GM21390 (cell line): ENCODE measurements at regions not wholly inside any gene's neighbourhood (a gene's known extent, or its start where the extent isn't known, plus 50 kb on each side); places are given as distances from the start of the nearest gene placed in this dataset.

Experiments used
- ATAC-seq: cut with Tn5 transposase; IDR thresholded peaks from one replicate; pipeline ENCODE4 v1.9.1; 2021; ENCODE audit not compliant: unreplicated experiment

DNA sequence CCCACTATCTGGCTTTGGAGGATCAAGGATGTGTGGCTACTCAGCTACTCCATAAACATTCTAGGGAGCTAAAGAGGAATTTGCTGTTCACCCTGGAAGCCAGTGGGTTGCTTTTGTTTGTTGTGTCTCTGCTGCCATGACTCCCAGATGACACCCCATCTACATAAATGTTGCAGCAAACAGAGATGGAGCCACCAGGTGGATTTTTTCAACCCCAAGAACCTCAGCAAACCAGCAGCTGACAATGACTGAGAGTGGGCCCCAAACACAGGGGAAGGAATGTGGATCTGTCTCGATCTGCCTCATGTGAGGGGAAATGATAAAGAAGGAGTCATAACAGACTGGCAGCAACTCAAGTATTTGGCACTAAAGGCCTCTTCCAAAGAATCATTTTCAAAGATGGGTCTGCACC, 132.7 kb upstream of the TNC start:
- ATAC-seq, result no peak

DNA sequence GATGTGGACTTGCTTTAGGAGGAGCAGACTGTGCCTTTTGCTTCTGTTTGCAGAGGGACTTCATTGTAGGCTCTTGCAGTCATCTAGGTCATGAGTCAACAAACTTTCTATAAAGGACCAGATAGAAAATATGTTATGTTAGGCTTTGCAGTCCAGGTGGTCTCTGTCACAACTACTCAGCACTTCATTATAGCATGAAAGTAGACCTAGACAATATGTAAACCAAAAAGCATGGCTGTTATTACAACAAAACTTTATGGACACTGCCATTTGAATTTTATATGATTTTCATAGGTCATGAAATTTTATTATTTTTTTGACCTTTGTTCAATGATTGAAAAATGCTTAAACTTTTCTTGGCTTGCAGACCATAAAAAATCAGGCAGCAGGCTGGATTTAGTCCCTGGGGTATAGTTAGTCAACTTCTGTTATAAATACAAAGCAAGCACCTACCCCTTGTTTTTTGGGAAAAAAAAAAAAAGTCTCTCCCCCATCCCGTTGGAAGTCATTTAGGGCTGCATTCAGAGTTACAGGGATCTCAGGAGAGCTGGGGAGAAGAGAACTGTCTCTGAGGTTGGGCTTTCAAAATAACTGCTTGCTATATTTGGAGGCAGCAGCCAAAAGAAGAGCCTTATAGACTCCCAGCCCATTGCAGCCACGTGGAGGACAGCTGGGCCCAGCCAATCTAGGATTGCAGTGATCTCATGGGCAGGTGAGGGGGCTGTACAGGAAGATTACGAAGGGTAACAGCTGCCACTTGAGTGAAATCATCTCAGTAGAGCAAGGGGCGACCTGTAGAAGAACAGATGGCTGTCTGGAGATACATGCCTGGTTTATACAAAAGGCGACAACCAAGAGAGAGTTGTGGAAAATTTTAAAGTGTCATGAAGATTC, 136.6 kb upstream of the TNC start:
- no peak for ATAC-seq

DNA sequence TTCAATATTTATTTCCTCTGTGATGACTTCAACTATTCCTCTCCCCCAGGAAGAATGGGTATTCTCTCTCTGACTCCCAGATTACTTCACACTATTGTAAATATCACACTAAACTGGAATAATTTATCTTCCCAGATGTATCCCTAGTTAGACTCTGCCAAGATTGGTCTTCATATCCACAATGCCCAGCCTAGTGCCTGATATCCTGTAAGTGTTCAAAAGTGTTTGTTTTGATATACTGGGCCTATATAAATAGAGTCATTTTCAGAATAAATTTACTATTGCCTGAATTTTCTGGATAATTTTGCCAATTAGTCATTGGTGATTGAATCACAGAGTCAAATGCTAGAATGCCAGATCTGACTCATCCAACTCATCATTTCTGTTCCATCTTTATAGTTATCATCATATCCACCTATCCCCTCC, 143.7 kb upstream of the TNC start:
- no peak for ATAC-seq

- ATAC-seq, result no peak
Measured at GRCh38 chr9:115262477-115262876, 144.5 kb upstream of the TNC start.

GRCh38 chr9:115262952-115263351, 145.0 kb upstream of the TNC start:
- ATAC-seq, result no peak

- ATAC-seq, result no peak
Measured at GRCh38 chr9:115263371-115264075, 145.6 kb upstream of the TNC start.

- no peak for ATAC-seq
Measured at GRCh38 chr9:115264313-115264712, 146.4 kb upstream of the TNC start.

DNA sequence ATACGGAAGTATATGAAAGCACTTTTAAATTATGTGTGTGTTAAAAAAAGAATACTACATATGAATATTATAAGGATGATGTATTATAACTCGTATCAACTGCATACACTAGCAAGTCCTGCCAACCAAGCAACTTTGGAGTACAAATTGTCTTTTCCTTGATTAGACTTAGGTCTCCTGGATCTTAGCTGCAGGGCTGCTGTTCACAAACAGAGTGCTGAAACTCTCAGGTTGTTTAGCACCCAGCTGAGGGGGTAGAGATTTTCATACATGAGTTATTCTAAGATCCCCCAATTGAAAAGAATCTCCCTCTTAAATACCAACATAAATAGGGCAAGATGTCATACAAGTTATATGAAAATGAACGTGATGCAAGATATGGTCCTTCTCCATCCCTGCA, 149.8 kb upstream of the TNC start:
- ATAC-seq, result no peak

- ATAC-seq, result no peak
Measured at GRCh38 chr9:115275753-115276152, 157.8 kb upstream of the TNC start.

GRCh38 chr9:115276621-115277020, 158.7 kb upstream of the TNC start:
- ATAC-seq, result no peak

DNA sequence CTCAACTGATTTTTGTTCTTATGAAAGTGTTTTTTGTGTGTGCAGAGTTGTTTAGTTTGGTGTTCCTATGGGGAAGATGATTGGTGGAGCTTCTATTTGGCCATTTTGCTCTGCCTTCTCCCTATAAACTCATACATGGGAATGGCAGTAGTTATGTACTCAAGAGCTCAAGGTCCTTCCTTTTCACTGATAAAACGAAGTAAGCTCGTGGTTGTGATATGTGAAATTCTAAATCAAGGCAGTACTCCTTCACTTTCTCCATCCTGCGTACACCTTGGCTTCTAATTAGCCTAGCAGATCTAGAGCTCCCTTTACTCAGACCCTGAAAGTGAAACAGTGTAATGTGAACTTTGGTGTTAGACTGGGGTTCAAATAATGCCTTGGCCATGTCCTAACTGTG, 159.3 kb upstream of the TNC start:
- ATAC-seq, result no peak

GRCh38 chr9:115278326-115279035, 160.5 kb upstream of the TNC start:
- no peak for ATAC-seq

DNA sequence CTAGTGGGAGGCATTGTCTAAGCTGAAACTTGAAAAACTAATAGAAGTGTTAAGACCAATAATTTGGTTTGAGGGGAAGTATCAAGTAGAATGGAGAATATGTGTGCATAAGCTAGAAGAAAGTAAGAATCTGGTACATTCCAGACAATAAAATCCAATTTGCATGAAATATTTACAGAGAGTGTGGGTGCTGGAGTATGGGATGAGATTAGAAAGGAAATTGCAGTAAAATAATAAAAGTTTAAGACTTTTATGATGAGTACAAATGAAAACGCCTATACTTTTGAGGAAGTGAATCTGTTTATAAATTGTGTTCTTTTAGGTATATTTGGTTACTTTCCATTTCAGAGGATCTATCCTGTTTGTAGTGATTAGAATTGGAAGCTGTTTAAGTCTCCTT, 165.4 kb upstream of the TNC start:
- ATAC-seq, result no peak

- ATAC-seq, result no peak
Measured at GRCh38 chr9:115285836-115286235, 167.9 kb upstream of the TNC start.

DNA sequence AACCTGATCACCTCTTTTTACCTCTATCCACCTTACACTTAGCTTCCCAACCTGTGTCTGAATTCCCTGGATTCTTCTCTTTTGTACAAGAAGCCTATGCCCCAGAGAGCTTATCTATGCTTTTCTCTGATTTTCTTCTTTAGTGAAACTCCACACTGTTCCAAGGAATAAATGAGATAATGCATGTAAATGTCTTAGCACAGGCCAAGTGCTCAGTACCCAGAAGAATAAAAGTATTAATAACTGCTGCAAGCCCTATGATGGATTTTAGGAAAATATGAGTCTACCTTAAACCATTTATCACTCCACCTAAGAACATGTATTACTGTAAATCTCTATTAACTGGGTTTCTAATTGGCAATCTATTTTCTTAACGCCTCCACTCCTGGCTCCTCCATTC, 168.5 kb upstream of the TNC start:
- no peak for ATAC-seq

- no peak for ATAC-seq
Measured at GRCh38 chr9:115289757-115290208, 171.8 kb upstream of the TNC start.

GRCh38 chr9:115291841-115292240, 173.9 kb upstream of the TNC start:
- no peak for ATAC-seq

DNA sequence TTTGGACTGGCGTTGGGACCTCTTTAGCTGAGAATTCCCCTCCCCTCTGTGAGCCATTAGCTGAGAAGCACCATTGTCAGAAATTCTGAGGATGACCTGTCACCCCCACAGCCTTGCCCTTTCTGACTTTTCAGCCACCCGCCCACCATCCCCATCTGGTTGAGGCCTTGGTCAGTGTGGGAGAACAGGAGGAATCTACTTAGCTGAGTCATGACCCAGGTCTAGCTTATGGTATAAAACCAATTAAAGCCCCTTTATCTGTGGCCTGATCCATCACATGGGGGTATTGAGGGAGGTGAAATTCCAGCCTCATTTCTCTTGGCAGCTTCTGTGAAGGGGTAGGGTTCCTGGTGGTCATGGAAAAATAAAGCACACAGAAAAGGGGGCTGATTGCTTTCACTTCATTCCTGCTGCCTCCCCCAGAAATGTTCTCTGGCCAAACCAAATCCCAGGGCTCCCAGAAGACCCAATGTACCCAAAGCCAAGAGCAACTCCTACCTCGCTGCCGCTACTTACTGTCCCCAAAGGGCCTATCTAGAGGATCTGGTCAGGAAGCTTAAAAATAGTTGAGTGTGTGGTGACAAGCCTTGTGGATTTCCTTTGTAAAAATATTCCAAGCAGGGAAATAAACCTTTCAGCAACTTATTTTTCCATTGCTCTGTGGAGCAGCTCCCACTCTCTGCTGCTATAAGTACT, 174.8 kb upstream of the TNC start:
- no peak for ATAC-seq

- ATAC-seq, result no peak
Measured at GRCh38 chr9:115295734-115296133, 177.8 kb upstream of the TNC start.

DNA sequence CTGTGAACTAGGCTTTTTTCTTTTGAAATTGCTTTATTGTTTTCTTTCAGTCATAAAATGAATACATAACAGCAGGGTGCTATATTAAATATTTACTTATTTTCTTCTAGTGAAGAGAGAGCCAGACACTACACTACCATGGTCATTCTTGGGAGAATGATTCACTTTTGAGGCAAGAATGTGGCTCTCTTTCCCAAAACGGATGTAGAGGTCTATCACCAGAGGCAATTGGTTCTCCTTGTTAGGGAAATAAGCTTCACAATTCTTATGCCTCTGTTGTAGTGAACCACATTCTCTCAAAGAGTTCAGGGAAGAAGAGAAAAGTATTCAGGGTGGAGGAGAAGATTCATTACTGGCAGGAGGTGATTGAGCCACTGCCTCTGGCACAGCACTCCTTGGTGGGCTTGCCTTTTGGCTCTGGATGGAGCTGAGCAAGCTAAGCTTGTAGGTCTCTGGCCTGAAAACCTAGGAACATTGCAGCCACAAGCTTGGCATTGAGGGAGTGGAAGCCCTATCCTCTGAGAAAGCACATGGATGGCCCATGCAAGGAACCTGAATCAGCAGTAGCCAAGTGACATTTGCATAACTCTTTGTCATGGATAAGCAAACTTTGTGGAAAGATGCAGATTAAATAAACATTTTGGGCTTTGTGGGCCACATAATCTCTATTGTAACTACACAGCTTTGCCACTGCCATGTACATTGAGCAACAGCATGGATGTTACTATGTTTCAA, 179.0 kb upstream of the TNC start:
- ATAC-seq, result no peak
